Stimulated activated naive CD8-positive, alpha-beta T cell treated with anti-CD3 and anti-CD28 coated beads, Interleukin-15, amount 100 ng/mL, for 72 hours (primary cell): ENCODE measurements at regions not wholly inside any gene's neighbourhood (a gene's known extent, or its start where the extent isn't known, plus 50 kb on each side); places are given as distances from the start of the nearest gene placed in this dataset.
A peak's percentile ranks its signal among the peaks of the same experiment; 100 is the strongest.
"Not testable (repeated sequence)": the region's sequence is repeated elsewhere in the genome, so short reads cannot be mapped to it uniquely, and the experiment has no call there.

Experiments used
- ATAC-seq: fragments of 150-1000 bp; cut with Tn5 transposase; 2 replicates; pipeline ENCODE4 v1.10.0; 2021; ENCODE audit warnings: mild to moderate bottlenecking, moderate library complexity
- DNase-seq, 2 donors: peaks; one replicate each; pipeline ENCODE4 v3.0.0; 2021 to 2022
- H3K27ac Mint-ChIP-seq, 2 donors: one replicate each; pipeline ENCODE4 v1.8.0; 2022; ENCODE audit warnings: mild to moderate bottlenecking in 2 of 2, mixed read lengths in 2 of 2, moderate library complexity in 2 of 2
- H3K27me3 Mint-ChIP-seq: one replicate; pipeline ENCODE4 v1.8.0; 2022; ENCODE audit warnings: mixed read lengths
- H3K4me1 Mint-ChIP-seq: one replicate; pipeline ENCODE4 v1.8.0; 2022; ENCODE audit warnings: mild to moderate bottlenecking, mixed read lengths
- H3K4me3 Mint-ChIP-seq, 2 donors: one replicate each; pipeline ENCODE4 v1.8.0; 2022; ENCODE audit warnings: mild to moderate bottlenecking in 2 of 2, mixed read lengths in 2 of 2, moderate library complexity in 1 of 2
- H3K9me3 Mint-ChIP-seq, 2 donors: one replicate each; pipeline ENCODE4 v1.8.0; 2022; ENCODE audit warnings: mixed read lengths in 2 of 2

GRCh38 chr2:179341152-179341866 is 76.7 kb upstream of the SESTD1 start:
- DNase-seq (no peak), ATAC-seq (no peak)
- peaks cover 4% of the 10 kb centered on the region for H3K4me1 Mint-ChIP-seq
- no peak overlapping the region for H3K4me3 Mint-ChIP-seq
- no peak overlapping the region for H3K27ac Mint-ChIP-seq
- no peaks in the 10 kb centered on the region for H3K27me3 Mint-ChIP-seq
- H3K9me3 Mint-ChIP-seq = no peaks in the 10 kb centered on the region

GRCh38 chr2:179340678-179341077 is 76.0 kb upstream of the SESTD1 start:
- peaks cover 4% of the 10 kb centered on the region for H3K4me1 Mint-ChIP-seq
- ATAC-seq (no peak), DNase-seq (no peak)
- no peak overlapping the region for H3K27ac Mint-ChIP-seq
- H3K27me3 Mint-ChIP-seq = no peaks in the 10 kb centered on the region
- no peaks in the 10 kb centered on the region for H3K9me3 Mint-ChIP-seq
- H3K4me3 Mint-ChIP-seq = no peak overlapping the region

- no peaks in the 10 kb centered on the region for H3K27me3 Mint-ChIP-seq
- H3K4me3 Mint-ChIP-seq = no peak overlapping the region
- no peak for ATAC-seq
- H3K9me3 Mint-ChIP-seq = no peaks in the 10 kb centered on the region
- no peaks in the 10 kb centered on the region for H3K4me1 Mint-ChIP-seq
- peak overlapping the region in 1 of 2 donors; percentile 73 for H3K27ac Mint-ChIP-seq
- no peak for DNase-seq
Observed at GRCh38 chr2:179338681-179339080, 74.0 kb upstream of the SESTD1 start.

GRCh38 chr2:179336782-179337534 is 72.3 kb upstream of the SESTD1 start:
- Mint-ChIP-seq H3K27ac (no peak overlapping the region), H3K4me1 (no peaks in the 10 kb centered on the region), H3K27me3 (peaks cover 5% of the 10 kb centered on the region), H3K4me3 (no peak overlapping the region), H3K9me3 (no peaks in the 10 kb centered on the region)
- DNase-seq (no peak), ATAC-seq (no peak)

DNA sequence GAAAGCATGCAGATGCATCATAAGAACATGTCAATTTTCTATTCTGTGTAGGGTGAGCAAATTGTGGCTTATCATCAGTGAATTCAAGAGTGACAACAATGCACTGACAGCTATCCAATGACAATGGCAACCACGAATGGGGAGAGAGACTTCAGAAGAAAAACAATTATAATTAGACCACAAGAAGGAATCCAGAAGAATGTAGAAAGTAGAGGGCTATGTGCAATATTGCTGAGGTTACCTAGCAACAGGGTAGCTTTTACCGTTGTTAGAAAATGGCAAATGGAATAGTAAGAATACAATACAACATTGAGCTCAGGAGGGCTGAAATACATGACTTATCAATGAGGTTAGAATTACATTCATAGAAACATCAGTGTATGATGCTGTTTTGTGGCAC is 71.1 kb upstream of the SESTD1 start:
- Mint-ChIP-seq H3K27me3 (peaks cover 7% of the 10 kb centered on the region), H3K9me3 (no peaks in the 10 kb centered on the region), H3K4me1 (no peaks in the 10 kb centered on the region), H3K4me3 (no peak overlapping the region), H3K27ac (no peak overlapping the region)
- ATAC-seq = no peak
- no peak for DNase-seq

DNA sequence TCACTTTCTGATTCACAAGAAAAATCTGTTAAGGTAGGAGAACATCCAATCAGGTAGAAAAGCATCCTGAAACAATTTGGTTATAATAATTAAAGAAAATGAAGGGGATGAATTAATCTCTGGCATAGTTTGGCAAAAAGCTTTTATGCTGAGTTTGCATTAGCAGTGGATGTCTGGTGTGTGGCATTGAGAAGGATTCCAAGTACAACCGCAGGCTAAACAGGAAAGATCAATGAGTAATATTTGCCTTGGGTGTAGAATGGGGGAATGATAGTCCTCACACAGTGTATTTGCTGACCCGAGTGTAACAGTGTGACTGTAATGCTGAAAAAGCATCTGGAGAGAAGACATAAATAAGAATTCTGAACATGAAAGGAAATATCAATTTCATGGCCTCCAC is 68.3 kb upstream of the SESTD1 start:
- no peaks in the 10 kb centered on the region for H3K4me1 Mint-ChIP-seq
- no peak overlapping the region for H3K4me3 Mint-ChIP-seq
- H3K27ac Mint-ChIP-seq = no peak overlapping the region
- H3K27me3 Mint-ChIP-seq = peaks cover 7% of the 10 kb centered on the region
- DNase-seq (no peak), ATAC-seq (no peak)
- H3K9me3 Mint-ChIP-seq = no peaks in the 10 kb centered on the region

DNA sequence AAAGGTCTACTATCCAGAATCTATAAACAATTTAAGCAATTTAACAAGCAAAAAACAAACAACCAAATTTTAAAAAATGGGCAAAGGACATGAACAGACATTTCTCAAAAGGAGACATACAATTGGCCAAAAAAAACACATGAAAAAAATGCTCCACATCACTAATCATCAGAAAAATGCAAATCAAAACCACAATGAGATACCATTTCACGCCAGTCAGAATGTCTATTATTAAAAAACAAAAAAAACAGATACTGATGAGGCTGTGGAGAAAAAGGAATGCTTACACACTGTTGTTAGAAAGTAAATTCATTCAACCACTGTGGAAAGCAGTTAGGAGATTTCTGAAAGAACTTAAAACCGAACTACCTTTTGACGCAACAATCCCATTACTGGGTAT is 66.4 kb upstream of the SESTD1 start:
- Mint-ChIP-seq H3K27ac (no peak overlapping the region), H3K4me1 (no peaks in the 10 kb centered on the region), H3K9me3 (no peaks in the 10 kb centered on the region), H3K27me3 (peaks cover 7% of the 10 kb centered on the region), H3K4me3 (no peak overlapping the region)
- DNase-seq (no peak), ATAC-seq (no peak)

- ATAC-seq = no peak
- Mint-ChIP-seq H3K27ac (no peak overlapping the region), H3K9me3 (peaks cover 0 to 4% of the 10 kb centered on the region in 2 donors), H3K4me3 (no peak overlapping the region), H3K27me3 (peaks cover 7% of the 10 kb centered on the region), H3K4me1 (no peaks in the 10 kb centered on the region)
- no peak for DNase-seq
Observed at GRCh38 chr2:179322289-179322688, 57.7 kb upstream of the SESTD1 start.

DNA sequence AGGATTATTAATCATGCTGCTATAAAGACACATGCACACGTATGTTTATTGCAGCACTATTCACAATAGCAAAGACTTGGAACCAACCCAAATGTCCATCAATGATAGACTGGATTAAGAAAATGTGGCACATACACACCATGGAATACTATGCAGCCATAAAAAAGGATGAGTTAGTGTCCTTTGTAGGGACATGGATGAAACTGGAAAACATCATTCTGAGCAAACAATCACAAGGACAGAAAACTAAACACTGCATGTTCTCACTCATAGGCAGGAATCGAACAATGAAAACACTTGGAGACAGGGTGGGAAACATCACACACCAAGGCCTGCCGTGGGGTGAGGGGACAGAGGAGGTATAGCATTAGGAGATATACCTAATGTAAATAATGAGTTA is 56.4 kb upstream of the SESTD1 start:
- ATAC-seq, H3K27me3 Mint-ChIP-seq, H3K4me1 Mint-ChIP-seq, DNase-seq, H3K9me3 Mint-ChIP-seq, H3K4me3 Mint-ChIP-seq, H3K27ac Mint-ChIP-seq: not testable (repeated sequence)

DNA sequence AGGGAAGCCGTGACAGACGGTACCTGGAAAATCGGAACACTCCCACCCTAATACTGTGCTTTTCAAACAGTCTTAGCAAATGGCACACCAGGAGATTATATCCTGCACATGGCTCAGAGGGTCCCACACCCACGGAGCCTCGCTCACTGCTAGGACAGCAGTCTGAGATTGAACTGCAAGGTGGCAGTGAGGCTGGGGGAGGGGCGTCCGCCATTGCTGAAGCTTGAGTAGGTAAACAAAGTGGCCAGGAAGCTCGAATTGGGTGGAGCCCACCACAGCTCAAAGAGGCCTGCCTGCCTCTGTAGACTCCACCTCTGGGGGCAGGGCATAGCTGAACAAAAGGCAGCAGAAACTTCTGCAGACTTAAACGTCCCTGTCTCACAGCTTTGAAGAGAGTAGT is 50.1 kb upstream of the SESTD1 start:
- H3K4me1 Mint-ChIP-seq, ATAC-seq, DNase-seq, H3K4me3 Mint-ChIP-seq, H3K9me3 Mint-ChIP-seq, H3K27ac Mint-ChIP-seq, H3K27me3 Mint-ChIP-seq: not testable (repeated sequence)
